ENCODE measurements at regions not wholly inside any gene's neighbourhood (a gene's known extent, or its start where the extent isn't known, plus 50 kb on each side); places are given as distances from the start of the nearest gene placed in this dataset.

- TF ChIP-seq, protein P1, sequence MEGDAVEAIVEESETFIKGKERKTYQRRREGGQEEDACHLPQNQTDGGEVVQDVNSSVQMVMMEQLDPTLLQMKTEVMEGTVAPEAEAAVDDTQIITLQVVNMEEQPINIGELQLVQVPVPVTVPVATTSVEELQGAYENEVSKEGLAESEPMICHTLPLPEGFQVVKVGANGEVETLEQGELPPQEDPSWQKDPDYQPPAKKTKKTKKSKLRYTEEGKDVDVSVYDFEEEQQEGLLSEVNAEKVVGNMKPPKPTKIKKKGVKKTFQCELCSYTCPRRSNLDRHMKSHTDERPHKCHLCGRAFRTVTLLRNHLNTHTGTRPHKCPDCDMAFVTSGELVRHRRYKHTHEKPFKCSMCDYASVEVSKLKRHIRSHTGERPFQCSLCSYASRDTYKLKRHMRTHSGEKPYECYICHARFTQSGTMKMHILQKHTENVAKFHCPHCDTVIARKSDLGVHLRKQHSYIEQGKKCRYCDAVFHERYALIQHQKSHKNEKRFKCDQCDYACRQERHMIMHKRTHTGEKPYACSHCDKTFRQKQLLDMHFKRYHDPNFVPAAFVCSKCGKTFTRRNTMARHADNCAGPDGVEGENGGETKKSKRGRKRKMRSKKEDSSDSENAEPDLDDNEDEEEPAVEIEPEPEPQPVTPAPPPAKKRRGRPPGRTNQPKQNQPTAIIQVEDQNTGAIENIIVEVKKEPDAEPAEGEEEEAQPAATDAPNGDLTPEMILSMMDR (conservative IDR thresholded peaks at IDR 0.05): no peak
- TF ChIP-seq ZFX (IDR thresholded peaks at IDR 0.05): no peak
These were observed 128.3 kb upstream of the ARHGAP28 start for GRCh38 chr18:6601241-6601640.
